T-helper 1 cell treated with Interleukin-12 subunit alpha and Interleukin-12 subunit beta and Interleukin-4 antibody, amounts not matched to agents 30 μg/mL and 1 μg/mL, for 36 hours (primary cell): ENCODE measurements at regions not wholly inside any gene's neighbourhood (a gene's known extent, or its start where the extent isn't known, plus 50 kb on each side); places are given as distances from the start of the nearest gene placed in this dataset.
"Not testable (repeated sequence)": the region's sequence is repeated elsewhere in the genome, so short reads cannot be mapped to it uniquely, and the experiment has no call there.

Source experiments
- H3K27ac Mint-ChIP-seq: one replicate; pipeline ENCODE4 v1.8.0; 2021; ENCODE audit warnings: mild to moderate bottlenecking, mixed read lengths
- H3K27me3 Mint-ChIP-seq: one replicate; pipeline ENCODE4 v1.8.0; 2021; ENCODE audit warnings: low read depth, mixed read lengths
- H3K36me3 Mint-ChIP-seq: one replicate; pipeline ENCODE4 v1.8.0; 2021; ENCODE audit warnings: low read depth, mixed read lengths
- H3K4me1 Mint-ChIP-seq: one replicate; pipeline ENCODE4 v1.8.0; 2021; ENCODE audit warnings: low read depth, mixed read lengths
- H3K4me3 Mint-ChIP-seq: one replicate; pipeline ENCODE4 v1.8.0; 2021; ENCODE audit warnings: mild to moderate bottlenecking, moderate library complexity, mixed read lengths
- H3K9me3 Mint-ChIP-seq: one replicate; pipeline ENCODE4 v1.8.0; 2021; ENCODE audit warnings: mixed read lengths

GRCh38 chr1:95753382-95754016, 519.5 kb downstream of the RWDD3 start:
- no peaks in the 10 kb centered on the region for H3K4me1 Mint-ChIP-seq
- no peaks in the 10 kb centered on the region for H3K36me3 Mint-ChIP-seq
- peaks cover 23% of the 10 kb centered on the region for H3K9me3 Mint-ChIP-seq
- H3K27ac Mint-ChIP-seq = no peak overlapping the region
- no peaks in the 10 kb centered on the region for H3K27me3 Mint-ChIP-seq
- no peak overlapping the region for H3K4me3 Mint-ChIP-seq

DNA sequence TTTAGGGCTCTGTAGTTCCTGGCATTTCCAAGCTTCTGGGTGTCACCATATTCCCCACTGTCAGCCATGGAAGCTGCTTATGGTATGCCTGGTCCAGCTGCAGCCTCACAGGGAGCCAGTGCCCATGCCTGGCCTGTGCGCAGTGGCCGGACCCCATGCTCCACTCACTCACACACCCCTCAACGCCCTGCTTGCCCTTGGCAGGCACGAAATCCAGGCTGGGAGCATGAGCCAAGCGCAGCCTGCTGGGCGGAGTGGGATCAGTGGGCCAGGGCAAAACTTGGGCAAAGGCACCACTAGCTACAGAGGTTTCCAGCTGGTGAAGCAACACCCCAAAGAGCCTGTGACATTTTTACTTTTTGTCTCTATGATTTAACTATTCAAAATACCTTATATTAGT, 520.4 kb downstream of the RWDD3 start:
- H3K4me3 Mint-ChIP-seq = no peak overlapping the region
- no peak overlapping the region for H3K27ac Mint-ChIP-seq
- no peaks in the 10 kb centered on the region for H3K4me1 Mint-ChIP-seq
- H3K36me3 Mint-ChIP-seq = no peaks in the 10 kb centered on the region
- peaks cover 25% of the 10 kb centered on the region for H3K9me3 Mint-ChIP-seq
- no peaks in the 10 kb centered on the region for H3K27me3 Mint-ChIP-seq

- Mint-ChIP-seq H3K4me1 (no peaks in the 10 kb centered on the region), H3K36me3 (no peaks in the 10 kb centered on the region), H3K9me3 (peaks cover 14% of the 10 kb centered on the region), H3K4me3 (no peak overlapping the region), H3K27me3 (no peaks in the 10 kb centered on the region), H3K27ac (no peak overlapping the region)
Measured at GRCh38 chr1:95766036-95766435, 532.0 kb downstream of the RWDD3 start.

GRCh38 chr1:95770581-95770980, 536.6 kb downstream of the RWDD3 start:
- Mint-ChIP-seq H3K27me3 (no peaks in the 10 kb centered on the region), H3K4me3 (no peak overlapping the region), H3K9me3 (peaks cover 5% of the 10 kb centered on the region), H3K27ac (no peak overlapping the region), H3K4me1 (no peaks in the 10 kb centered on the region), H3K36me3 (no peaks in the 10 kb centered on the region)

DNA sequence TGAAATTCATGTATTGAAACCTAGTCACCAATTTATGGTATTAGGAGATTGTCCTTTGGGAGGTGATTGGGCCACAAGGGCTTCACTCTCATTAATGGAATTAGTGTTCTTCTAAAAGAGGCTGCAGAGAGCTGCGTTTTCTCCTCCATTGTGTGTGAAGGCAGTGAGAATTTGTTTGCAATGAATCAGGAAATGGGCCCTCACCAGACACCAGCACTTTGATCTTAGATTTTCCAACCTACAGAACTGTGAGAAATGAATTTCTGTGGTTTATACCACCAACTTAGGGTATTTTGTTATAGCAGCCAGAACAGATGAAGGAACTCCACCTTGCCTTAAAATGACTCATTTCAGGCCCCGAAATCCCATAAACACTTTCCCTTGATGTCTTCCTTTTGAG, 544.2 kb downstream of the RWDD3 start:
- H3K27me3 Mint-ChIP-seq = no peaks in the 10 kb centered on the region
- H3K4me3 Mint-ChIP-seq = no peak overlapping the region
- peaks cover 11% of the 10 kb centered on the region for H3K9me3 Mint-ChIP-seq
- no peaks in the 10 kb centered on the region for H3K4me1 Mint-ChIP-seq
- no peaks in the 10 kb centered on the region for H3K36me3 Mint-ChIP-seq
- H3K27ac Mint-ChIP-seq = no peak overlapping the region

DNA sequence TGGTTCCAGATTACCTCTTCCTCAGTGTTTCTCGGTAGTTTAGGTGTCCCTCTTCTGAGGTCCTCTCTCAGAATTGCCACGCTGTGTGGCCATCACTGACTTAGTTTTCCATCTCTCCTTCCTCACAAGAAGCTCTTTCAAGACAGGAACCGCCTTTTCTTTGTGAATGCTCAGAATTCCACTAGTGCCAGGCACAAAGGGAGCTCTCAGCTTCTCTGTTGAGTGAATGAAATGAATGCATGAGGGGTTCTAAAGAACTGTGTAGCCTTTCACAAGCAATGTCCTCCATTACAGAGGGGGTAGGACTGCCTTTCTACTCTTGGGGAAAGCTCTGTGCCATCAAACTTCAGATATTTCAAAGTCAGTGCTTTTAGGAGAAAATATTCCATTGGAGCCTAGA, 546.8 kb downstream of the RWDD3 start:
- Mint-ChIP-seq H3K36me3 (no peaks in the 10 kb centered on the region), H3K27ac (no peak overlapping the region), H3K27me3 (no peaks in the 10 kb centered on the region), H3K4me1 (no peaks in the 10 kb centered on the region), H3K4me3 (no peak overlapping the region), H3K9me3 (peaks cover 11% of the 10 kb centered on the region)

- Mint-ChIP-seq H3K27me3 (no peaks in the 10 kb centered on the region), H3K4me3 (no peak overlapping the region), H3K9me3 (peaks cover 6% of the 10 kb centered on the region), H3K36me3 (no peaks in the 10 kb centered on the region), H3K4me1 (no peaks in the 10 kb centered on the region), H3K27ac (no peak overlapping the region)
Measured at GRCh38 chr1:95790136-95790535, 556.1 kb downstream of the RWDD3 start.

GRCh38 chr1:95793893-95794292, 559.9 kb downstream of the RWDD3 start:
- Mint-ChIP-seq H3K9me3 (peaks cover 8% of the 10 kb centered on the region), H3K4me1 (no peaks in the 10 kb centered on the region), H3K27ac (no peak overlapping the region), H3K4me3 (no peak overlapping the region), H3K36me3 (no peaks in the 10 kb centered on the region), H3K27me3 (no peaks in the 10 kb centered on the region)

DNA sequence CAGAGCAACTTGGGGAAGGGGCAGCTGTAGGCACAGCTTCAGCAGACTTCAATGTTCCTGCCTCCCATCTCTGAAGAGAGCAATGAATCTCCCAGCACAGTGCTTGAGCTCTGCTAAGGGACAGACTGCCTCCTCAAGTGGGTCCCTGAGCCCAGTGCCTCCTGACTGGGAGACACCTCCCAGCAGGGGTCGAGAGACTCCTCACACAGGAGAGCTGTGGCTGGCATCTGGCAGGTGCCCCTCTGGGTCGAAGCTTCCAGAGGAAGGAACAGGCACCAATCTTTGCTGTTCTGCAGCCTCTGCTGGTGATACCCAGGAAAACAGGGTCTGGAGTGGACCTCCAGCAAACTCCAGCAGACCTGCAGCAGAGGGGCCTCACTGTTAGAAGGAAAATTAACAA, 563.8 kb downstream of the RWDD3 start:
- not testable (repeated sequence) for H3K4me3 Mint-ChIP-seq, H3K36me3 Mint-ChIP-seq, H3K27ac Mint-ChIP-seq, H3K27me3 Mint-ChIP-seq, H3K4me1 Mint-ChIP-seq
- peaks cover 16% of the 10 kb centered on the region for H3K9me3 Mint-ChIP-seq

DNA sequence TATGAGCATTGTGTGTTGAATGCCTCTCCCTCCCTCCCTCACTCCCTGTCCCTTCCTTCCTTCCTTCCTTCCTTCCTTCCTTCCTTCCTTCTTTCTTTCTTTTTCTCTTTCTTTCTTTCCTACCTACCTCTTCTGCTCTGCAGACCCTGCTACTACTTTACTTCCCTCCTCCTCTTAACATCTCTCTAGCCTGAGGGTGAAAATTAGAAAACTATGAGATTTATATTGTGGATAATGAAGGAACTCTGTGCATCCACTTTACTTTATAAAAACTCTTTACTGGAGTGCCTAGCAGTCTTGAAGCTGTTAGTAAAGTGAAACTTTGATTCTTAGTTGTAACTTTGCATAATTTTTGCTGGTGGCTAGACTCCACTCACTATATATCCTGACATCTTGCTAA, 572.2 kb downstream of the RWDD3 start:
- H3K4me3 Mint-ChIP-seq = no peak overlapping the region
- no peaks in the 10 kb centered on the region for H3K36me3 Mint-ChIP-seq
- no peaks in the 10 kb centered on the region for H3K4me1 Mint-ChIP-seq
- H3K9me3 Mint-ChIP-seq = peaks cover 16% of the 10 kb centered on the region
- no peak overlapping the region for H3K27ac Mint-ChIP-seq
- H3K27me3 Mint-ChIP-seq = no peaks in the 10 kb centered on the region

DNA sequence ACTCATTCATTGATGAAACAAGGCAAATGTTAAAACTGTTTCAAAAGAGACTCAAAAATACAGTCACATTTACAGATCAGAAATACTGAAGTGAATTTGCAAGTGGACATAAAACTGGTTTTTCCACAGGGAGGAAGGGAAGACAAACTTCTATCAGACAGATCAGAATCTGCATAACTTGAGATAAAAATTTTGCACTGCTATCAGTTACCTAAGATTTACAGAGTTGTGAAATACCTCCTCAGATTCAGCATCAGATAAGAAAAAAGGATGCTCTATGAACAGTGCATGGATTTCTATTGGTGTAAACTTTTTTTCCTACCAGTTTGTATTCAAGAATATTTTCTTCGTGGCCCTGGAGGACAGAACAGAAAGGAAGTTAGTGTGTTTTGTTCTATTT, 575.4 kb downstream of the RWDD3 start:
- no peak overlapping the region for H3K4me3 Mint-ChIP-seq
- no peak overlapping the region for H3K27ac Mint-ChIP-seq
- no peaks in the 10 kb centered on the region for H3K36me3 Mint-ChIP-seq
- H3K4me1 Mint-ChIP-seq = no peaks in the 10 kb centered on the region
- H3K27me3 Mint-ChIP-seq = no peaks in the 10 kb centered on the region
- H3K9me3 Mint-ChIP-seq = peaks cover 6% of the 10 kb centered on the region

- Mint-ChIP-seq H3K9me3 (peaks cover 6% of the 10 kb centered on the region), H3K27ac (no peak overlapping the region), H3K36me3 (no peaks in the 10 kb centered on the region), H3K27me3 (no peaks in the 10 kb centered on the region), H3K4me3 (no peak overlapping the region), H3K4me1 (no peaks in the 10 kb centered on the region)
Measured at GRCh38 chr1:95815511-95815910, 581.5 kb downstream of the RWDD3 start.

DNA sequence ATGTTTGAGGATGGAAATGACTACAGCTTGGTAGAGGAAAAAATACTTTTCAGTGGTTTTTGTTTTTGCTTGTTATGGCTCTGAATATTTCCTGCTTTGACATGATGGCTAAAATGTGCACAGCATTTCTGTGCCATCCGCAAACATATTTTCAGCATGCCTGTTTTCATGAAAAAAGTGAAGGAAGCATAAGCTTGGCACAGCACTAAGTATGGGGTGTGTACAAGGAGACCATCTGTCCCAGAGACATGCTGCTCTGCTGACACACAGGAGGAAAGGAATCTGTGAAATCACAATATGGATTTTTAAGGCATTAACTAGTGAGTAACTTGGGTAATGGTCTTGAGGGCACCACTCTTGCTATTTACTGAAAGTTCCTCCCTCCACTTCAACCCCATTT, 595.5 kb downstream of the RWDD3 start:
- Mint-ChIP-seq H3K36me3 (no peaks in the 10 kb centered on the region), H3K27me3 (no peaks in the 10 kb centered on the region), H3K27ac (no peak overlapping the region), H3K9me3 (peaks cover 13% of the 10 kb centered on the region), H3K4me3 (no peak overlapping the region), H3K4me1 (no peaks in the 10 kb centered on the region)

- Mint-ChIP-seq H3K4me1 (no peaks in the 10 kb centered on the region), H3K36me3 (no peaks in the 10 kb centered on the region), H3K27me3 (no peaks in the 10 kb centered on the region), H3K4me3 (no peak overlapping the region), H3K9me3 (peaks cover 35% of the 10 kb centered on the region), H3K27ac (no peak overlapping the region)
Measured at GRCh38 chr1:95832370-95832769, 598.4 kb downstream of the RWDD3 start.

DNA sequence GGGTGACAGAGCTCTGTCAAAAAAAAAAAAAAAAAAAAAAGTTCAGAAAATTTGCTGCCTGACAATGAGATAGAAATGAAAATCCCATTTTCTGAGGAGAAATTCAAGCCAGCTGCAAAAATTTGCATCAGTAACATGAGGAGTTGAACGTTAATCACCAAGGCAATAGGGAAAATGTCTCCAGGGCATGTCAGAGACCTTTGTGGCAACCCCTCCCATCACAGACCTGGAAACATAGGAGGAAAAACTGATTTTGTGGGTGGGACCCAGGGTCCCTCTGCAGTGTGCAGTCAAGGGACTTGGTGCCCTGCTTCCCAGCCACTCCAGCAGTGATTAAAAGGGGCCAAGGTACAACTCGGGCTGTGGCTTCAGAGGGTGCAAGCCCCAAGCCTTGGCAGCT, 615.4 kb downstream of the RWDD3 start:
- H3K4me1 Mint-ChIP-seq = no peaks in the 10 kb centered on the region
- H3K27me3 Mint-ChIP-seq = no peaks in the 10 kb centered on the region
- H3K27ac Mint-ChIP-seq = no peak overlapping the region
- H3K9me3 Mint-ChIP-seq = peaks cover 6% of the 10 kb centered on the region
- H3K4me3 Mint-ChIP-seq = no peak overlapping the region
- H3K36me3 Mint-ChIP-seq = no peaks in the 10 kb centered on the region

GRCh38 chr1:95850165-95850649, 616.2 kb downstream of the RWDD3 start:
- no peaks in the 10 kb centered on the region for H3K27me3 Mint-ChIP-seq
- H3K4me1 Mint-ChIP-seq = no peaks in the 10 kb centered on the region
- H3K27ac Mint-ChIP-seq = no peak overlapping the region
- H3K4me3 Mint-ChIP-seq = no peak overlapping the region
- peaks cover 6% of the 10 kb centered on the region for H3K9me3 Mint-ChIP-seq
- H3K36me3 Mint-ChIP-seq = no peaks in the 10 kb centered on the region
